GM18517 (cell line): ENCODE measurements at regions not wholly inside any gene's neighbourhood (a gene's known extent, or its start where the extent isn't known, plus 50 kb on each side); places are given as distances from the start of the nearest gene placed in this dataset.
"Not testable (repeated sequence)": the region's sequence is repeated elsewhere in the genome, so short reads cannot be mapped to it uniquely, and the experiment has no call there.

Source experiments
- ATAC-seq: cut with Tn5 transposase; IDR thresholded peaks from one replicate; pipeline ENCODE4 v1.9.1; 2021; ENCODE audit warnings: mild to moderate bottlenecking, moderate library complexity; ENCODE audit not compliant: unreplicated experiment

GRCh38 chr15:20309966-20310365, 231.6 kb downstream of the GOLGA6L6 start:
- ATAC-seq, result not testable (repeated sequence)

- ATAC-seq, result not testable (repeated sequence)
These were observed 232.2 kb downstream of the GOLGA6L6 start for GRCh38 chr15:20309395-20309794.

- ATAC-seq, result not testable (repeated sequence)
These were observed 233.4 kb downstream of the GOLGA6L6 start for GRCh38 chr15:20308027-20308690.

- not testable (repeated sequence) for ATAC-seq
These were observed 234.5 kb downstream of the GOLGA6L6 start for GRCh38 chr15:20307137-20307536.

- not testable (repeated sequence) for ATAC-seq
These were observed 235.0 kb downstream of the GOLGA6L6 start for GRCh38 chr15:20306497-20307106.

GRCh38 chr15:20305912-20306311, 235.7 kb downstream of the GOLGA6L6 start:
- not testable (repeated sequence) for ATAC-seq

DNA sequence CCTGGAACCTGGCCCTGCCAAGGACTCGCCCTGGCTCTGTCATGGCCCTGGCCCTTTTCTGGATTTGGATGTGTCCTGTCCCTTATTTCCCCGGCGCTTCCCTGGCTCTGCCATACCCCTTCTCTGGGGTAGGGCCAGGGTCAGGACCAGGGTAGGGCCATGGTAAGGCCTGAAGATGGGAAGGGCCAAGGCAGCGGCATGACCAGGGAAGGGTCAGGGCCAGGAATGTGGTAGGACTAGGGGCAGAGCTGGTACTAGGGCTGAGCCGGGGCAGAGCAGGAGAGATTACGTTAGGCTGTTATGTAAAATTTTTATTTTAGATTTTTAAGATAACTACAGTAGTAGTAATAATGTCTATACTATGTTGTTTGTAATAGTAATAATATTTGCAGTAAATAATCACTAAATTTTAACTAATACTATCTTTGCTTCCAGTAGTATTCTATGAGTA, 236.6 kb downstream of the GOLGA6L6 start:
- not testable (repeated sequence) for ATAC-seq

DNA sequence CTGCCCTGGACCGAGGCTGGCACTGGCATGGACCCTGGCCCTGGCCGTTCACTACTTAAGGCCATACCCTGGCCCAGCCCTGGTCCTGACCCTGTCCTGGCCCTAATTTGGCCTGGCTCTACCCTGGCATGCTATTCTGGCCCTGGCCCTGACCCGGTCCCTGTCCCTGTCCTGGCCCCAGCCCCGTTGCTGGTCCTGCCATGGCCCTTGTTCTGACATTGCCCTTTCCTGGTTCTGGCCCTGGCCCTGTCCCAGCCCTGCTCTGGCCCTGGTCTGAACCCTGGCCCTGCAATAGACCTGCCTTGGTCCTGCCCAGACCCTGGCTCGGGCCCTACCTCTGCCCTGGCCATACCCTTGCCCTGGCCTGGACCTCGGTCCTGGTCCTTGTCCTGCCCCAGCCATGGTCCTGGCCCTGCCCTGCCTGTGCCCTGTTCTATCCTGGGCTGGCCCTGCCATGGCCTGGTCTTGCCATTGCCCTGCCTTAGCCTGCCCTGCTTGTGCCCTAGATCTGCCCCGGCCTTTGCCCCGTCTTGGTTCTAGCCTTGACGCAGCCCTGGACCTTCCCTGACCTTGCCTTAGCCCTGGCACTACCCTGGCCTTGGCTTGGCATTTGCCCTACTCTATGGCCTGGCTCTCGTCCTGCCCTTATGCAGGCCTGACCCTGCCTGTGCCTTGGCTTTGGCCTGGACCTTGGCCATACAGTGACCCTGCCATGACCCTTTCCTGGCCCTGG, 237.2 kb downstream of the GOLGA6L6 start:
- ATAC-seq, result not testable (repeated sequence)

- not testable (repeated sequence) for ATAC-seq
These were observed 238.1 kb downstream of the GOLGA6L6 start for GRCh38 chr15:20303248-20304171.

- not testable (repeated sequence) for ATAC-seq
These were observed 239.2 kb downstream of the GOLGA6L6 start for GRCh38 chr15:20302141-20303069.

GRCh38 chr15:20301471-20302081, 240.0 kb downstream of the GOLGA6L6 start:
- ATAC-seq, result not testable (repeated sequence)

DNA sequence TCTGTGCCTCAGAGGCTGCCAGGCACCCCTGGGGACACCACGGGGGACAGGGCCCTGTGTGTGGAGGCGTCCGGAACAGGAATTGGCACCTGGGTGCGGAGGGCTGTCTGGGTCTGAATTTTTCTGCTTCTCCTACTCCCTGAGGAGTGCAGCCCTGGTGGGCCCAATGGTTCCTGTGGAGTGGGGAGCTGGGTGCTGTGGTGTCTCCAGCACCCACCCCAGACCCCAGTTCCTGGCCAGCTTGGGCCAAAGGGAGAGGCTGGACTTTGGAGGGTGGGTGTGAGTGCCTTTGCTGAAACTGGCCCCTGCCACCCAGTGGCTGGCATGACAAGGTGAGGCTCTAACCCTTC, 240.6 kb downstream of the GOLGA6L6 start:
- not testable (repeated sequence) for ATAC-seq

DNA sequence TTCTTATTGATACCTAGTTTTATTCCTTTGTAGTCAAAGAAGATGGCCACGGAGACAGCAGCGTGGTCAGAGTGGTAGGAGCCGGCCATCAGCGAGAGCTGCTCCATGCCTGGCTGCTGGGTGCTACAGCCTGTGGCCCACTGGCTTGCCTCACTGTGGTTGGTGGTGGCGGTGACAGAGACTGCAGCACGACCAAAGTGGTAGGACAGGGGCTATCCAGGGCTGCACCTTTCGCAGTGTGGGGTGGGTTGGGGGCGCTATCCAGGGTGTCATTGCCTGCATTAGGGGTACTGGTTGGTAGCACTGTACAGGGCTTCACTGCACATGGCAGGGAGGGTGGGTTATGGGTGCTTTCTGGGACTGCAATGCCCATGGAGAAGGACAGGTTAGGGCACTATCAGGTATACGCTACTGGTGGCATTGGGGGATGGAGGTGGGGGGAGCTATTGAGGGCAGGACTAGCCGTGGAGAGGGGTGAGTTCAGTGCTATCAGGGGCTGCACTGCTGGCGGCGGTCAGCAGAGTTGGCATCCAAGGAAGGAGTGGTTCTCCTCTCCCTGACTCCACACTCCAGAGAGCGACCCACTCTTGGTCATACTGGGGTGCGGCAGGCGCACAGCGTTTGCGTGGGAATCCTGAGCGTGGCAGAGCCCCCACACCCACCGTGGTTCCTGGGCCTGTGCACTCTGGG, 241.1 kb downstream of the GOLGA6L6 start:
- not testable (repeated sequence) for ATAC-seq

GRCh38 chr15:20297603-20298123, 243.9 kb downstream of the GOLGA6L6 start:
- ATAC-seq, result not testable (repeated sequence)

DNA sequence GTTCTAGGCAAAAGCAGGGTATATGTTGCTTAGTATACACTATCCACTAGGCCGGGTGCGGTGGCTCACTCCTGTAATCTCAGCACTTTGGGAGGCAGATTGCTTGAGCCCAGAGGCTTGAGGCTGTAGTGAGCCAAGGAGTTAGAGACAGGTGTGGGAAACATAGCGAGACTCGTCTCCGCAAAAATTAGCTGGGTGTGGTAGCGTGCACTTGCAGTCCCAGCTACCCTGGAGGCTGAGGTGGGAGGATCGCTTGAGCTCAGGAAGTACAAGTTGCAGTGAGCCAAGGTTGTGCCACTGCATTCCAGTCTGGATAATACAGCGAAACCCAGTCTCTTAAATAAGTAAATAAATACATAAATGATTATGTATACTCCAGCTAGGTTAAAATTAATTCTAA, 245.3 kb downstream of the GOLGA6L6 start:
- ATAC-seq, result not testable (repeated sequence)

DNA sequence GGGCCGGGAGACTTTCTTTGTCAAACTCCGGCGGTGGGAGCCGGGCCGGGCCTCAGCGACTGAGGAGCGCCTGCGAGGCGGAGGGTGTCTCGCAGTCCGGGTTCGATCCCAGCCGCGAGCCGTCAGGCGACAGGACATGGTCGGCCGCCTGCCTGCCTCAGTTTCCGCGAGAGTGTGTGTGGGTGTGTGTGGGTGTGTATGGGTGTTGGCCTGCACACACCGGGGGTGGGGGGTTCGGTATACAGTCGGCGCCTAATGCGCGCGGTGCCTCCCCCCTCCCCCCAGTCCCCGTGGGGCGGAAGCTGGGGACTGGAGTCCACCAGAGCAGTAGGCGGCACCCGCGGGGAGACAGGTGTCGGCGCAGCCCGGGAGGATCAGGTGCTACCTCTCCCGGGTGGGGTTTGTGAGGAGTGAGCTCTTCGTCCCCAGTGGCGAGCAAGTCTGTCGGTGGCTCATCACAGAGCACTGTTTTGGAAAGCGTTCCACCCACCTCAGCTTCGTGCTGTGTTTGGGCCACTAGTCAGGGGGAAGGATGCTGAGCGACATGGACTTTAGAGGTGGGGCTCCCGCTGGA, 246.3 kb downstream of the GOLGA6L6 start:
- ATAC-seq, result no peak

GRCh38 chr15:20294651-20295237, 246.9 kb downstream of the GOLGA6L6 start:
- no peak for ATAC-seq
